GM19324 (cell line): ENCODE measurements at regions not wholly inside any gene's neighbourhood (a gene's known extent, or its start where the extent isn't known, plus 50 kb on each side); places are given as distances from the start of the nearest gene placed in this dataset.
"Not testable (repeated sequence)": the region's sequence is repeated elsewhere in the genome, so short reads cannot be mapped to it uniquely, and the experiment has no call there.

ENCODE experiments used
- ATAC-seq: cut with Tn5 transposase; IDR thresholded peaks from one replicate; pipeline ENCODE4 v1.9.1; 2021; ENCODE audit warnings: mild to moderate bottlenecking, moderate library complexity; ENCODE audit not compliant: unreplicated experiment, low FRiP score

DNA sequence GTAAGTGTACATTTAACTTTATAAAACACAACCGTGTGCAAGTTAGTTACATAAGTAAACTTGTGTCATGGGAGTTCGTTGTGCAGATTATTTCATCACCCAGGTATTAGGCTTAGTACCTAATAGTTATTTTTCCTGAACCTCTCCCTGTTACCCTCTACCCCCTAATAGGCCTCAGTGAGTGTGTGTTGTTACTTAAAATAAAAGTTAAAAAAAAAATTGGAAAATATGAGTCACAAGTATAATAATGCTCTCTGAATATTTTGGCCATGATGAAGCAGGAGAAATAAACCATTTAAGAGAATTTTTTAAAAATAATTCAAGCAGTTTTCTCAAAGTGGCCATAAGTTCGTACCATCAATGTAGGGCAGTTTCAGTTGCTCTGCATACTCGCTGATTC lies 105.1 kb upstream of the GRID2 start:
- no peak for ATAC-seq

DNA sequence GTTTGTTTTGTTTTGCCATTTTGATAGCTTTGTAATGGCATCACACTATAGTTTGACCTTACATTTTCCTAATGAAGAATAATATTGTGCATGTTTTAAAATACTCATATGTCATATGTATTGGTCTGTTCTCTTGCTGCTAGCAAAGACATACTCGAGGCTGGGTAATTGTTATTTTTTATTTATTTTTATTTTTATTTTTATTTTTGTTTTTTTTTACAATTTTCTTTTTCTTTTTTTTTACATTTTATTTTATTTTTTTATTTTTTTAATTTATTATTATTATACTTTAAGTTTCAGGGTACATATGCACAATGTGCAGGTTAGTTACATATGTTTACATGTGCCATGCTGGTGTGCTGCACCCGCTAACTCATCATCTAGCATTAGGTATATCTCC lies 104.6 kb upstream of the GRID2 start:
- ATAC-seq = no peak

DNA sequence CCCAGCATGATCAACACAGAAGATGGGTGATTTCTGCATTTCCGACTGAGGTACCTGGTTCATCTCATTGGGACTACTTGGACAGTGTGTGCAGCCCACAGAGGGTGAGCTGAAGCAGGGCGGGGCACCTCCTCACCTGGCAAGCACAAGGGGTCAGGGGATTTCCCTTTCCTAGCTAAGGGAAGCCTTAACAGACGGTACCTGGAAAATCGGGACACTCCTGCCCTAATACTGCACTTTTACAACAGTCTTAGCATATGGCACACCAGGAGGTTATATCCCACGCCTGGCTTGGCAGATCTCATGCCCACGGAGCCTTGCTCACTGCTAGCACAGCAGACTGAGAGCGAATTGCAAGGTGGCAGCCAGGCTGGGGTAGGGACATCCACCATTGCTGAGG lies 92.9 kb upstream of the GRID2 start:
- no peak for ATAC-seq

DNA sequence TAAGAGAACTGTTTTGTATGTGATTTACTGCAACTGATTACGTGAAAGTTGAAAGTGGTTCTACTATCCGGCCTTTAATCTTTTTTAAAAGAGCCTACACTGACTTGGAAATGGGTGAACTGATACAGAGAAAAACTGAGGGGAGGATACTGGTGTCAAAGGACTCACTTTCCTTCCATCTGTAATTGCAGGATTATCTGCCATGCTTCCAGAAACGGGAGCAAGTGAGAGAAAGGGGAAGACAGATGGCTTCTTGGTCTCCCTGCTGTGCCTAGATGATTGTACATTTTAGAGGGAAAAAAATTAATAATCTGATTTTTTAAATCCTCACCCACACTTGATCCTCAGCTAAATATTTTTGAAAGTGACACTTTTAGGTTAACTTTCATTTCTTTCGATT lies 88.3 kb upstream of the GRID2 start:
- ATAC-seq = no peak

DNA sequence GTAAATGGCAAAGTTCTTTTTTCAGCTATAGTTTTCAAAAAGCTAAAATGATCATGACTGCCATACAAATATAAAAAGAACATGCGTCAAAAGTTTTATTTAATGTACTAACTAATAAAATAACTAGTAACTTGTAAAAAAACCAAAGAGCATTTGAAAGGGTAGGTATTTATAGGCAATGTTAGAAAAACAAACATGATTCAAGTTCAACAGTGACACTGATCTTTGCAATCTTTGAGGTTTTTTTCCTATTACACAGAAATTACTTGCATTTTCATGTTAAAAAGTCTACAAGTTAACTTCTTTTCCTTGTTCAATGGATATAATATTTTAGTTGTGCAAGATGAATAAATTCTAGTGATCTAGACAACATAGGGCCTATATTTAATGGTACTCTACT lies 72.3 kb upstream of the GRID2 start:
- ATAC-seq = no peak

DNA sequence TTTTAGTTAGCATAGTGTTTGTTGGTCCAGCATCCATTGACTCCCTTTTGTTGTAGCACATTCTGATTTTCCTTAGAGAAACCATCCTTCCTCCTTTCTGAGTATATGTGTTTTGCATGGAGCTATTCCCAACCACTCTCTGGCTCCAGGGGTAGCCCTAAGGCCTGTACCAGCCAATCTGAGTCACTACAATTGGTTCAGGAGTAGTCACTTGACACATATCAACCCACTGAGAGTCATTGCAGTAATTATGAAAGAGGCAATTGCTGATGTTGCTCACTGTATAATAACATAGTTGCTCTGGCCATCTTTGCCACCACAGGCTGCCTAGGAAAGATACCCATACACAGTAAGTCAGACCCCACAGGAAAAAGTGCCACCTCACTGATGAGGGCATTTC lies 71.2 kb upstream of the GRID2 start:
- ATAC-seq = no peak

DNA sequence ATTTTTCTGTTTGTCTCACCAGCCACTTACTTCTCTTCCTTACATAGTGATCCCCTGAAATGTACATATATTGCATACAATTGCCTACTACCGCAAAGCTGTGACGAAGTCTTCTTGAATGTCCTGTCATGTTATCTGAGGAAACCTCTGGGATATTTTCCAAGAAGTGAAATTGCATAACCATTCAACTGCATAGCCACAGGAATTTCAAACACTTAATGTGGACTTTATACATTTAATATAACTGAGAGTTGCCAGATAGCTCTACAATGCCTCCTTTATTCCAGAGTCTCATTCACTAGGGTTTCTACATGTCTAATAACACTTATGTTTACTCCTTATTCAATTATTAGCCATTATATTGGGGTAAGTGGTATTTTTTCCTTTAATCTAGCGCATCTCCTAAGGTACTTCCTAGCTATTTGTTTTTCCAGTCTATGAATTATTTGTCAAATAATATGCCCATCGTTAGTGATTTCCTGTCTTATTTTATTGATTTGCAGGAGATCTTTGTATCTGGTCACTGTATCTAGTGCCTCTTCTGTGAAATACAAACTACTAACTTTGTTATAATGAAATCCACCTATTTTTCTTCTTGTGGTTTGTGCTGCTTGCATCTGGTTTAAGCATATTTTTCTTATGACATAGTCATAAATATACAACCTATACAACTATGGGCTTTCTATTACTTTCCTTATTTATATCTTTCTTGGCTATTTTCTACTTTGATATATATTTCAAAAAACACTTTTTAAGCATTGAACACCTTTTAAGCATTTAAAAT lies 69.2 kb upstream of the GRID2 start:
- ATAC-seq = no peak

DNA sequence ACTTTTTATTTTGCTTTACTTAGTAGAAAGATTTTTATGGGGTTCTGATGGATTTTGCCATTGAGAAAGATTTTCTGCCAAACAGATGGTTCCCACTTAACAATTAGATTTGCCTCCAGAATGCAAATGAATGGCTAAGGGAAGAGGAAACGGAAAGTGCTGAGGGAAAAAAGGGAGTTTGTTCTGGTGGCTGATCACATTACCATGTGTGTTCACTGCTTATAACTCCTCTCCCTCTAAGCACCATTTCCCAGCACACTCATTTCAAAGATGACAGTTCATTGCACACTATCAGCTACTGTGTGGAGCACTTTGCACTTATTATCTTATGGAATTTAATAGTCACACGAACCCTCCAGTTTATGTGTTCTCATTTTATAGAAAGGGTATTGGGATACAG lies 68.0 kb upstream of the GRID2 start:
- no peak for ATAC-seq

DNA sequence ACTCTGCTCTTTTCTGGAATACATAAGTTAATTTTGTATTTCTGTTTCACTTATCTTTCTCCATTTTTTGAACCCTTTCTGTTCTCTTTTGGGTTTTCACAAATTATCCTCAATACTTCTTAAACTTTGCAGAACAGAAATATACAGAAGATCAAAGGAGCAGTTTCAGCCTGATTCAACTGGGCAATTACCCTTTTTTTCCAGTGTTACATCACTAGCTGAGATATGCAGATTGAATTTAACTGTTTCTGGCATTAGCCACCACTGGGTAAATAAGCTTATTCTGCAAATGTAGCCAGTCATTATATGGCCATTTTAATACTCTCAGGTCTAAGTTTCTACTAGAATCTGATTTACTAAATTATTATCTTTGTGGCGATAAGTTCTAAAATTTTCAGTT lies 66.9 kb upstream of the GRID2 start:
- no peak for ATAC-seq

DNA sequence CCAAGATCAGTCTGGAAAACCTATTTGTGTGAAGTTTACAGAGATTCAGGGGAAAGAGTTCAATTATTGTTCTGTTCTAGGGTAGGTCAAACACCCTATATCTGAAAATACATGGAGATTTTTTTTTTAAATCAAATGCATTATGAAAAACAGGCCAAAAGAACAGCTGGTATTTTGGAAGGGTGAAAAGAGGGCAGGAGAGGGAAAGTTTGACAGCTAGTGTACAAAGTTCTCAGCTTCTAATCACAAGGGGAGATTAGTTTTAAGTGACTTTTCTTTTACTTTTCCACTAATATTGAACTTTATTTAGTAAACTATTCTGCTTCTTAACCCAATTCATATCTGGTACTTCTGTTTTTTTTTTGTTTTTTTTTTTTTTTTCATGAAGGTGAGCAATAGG lies 66.2 kb upstream of the GRID2 start:
- no peak for ATAC-seq

DNA sequence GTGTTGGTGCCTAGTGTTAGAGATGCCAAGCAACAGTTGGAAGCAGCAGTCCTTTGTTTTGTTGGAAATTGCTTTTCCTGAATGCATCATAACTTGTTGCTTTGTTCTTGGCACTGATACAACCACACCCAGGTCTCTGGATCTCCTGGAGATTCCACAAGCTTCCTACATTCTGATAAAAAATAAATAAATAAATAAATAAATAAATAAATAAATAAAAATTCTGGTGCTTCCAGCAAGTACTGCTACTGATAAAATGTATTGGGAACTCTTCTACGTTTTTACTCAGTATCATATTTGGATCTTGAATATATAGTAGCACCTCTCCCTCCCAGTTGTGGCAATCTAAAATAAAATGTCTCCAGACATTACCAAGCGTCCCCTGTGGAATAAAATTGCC lies 62.7 kb upstream of the GRID2 start:
- ATAC-seq = no peak

DNA sequence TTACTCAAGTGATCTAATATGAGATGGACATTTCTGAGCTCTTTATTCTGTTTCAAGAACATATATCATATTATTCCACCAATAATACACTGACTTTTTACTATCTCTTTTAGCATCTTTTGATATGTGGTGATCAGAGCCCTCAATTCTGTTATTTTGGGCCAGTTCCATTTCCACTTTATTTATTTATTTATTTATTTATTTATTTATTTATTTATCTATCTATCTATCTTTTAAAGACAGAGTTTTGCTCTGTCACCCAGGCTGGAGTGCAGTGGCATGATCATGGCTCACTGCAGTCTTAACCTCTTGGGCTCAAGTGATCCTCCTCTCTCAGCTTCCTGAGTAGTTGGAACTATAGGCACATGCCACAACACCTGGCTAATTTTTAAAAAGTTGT lies 57.4 kb upstream of the GRID2 start:
- no peak for ATAC-seq

DNA sequence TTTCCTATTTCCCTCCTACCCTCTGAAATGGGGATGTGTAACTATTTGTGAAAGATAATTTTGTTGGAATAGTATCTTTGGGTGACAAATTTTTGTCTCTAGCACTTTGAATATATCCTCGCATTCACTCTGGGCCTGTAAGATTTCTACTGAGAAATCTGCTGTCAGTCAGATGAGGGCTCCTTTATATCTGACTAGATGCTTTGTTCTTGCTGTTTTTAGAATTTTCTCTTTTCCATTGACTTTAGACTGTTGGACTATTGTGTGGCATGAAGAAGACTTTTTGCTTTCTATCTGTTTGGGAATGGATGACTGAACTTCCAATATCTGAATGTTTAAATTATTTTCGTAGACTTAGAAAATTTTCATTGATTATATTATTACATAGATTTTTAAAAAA lies 54.2 kb upstream of the GRID2 start:
- ATAC-seq = no peak

DNA sequence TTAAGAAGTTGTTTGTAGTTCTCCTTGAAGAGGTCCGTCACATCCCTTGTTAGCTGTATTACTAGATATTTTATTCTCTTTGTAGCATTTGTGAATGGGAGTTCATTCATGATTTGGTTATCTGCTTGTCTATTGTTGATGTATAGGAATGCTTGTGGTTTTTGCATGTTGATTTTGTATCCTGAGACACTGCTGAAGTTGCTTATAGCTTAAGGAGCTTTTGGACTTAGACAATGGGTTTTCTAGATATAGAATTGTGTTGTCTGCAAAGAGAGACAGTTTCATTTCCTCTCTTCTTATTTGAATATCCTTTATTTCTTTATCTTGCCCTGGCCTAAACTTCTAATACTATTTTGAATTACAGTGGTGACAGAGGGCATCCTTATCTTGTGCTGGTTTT lies 52.1 kb upstream of the GRID2 start:
- ATAC-seq = no peak

DNA sequence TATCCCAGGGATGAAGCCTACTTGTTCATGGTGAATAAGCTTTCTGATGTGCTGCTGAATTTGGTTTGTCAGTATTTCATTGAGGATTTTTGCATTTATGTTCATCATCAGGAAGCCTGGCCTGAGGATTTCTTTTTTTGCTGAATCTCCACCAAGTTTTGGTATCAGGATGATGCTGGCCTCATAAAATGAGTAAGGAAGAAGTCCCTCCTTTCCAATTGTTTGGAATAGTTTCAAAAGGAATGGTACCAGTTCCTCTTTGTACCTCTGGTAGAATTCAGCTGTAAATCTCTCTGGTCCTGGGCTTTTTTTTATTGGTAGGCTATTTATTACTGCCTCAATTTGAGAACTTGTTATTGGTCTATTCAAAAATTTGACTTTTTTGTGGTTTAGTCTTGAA lies 51.4 kb upstream of the GRID2 start:
- ATAC-seq = not testable (repeated sequence)

DNA sequence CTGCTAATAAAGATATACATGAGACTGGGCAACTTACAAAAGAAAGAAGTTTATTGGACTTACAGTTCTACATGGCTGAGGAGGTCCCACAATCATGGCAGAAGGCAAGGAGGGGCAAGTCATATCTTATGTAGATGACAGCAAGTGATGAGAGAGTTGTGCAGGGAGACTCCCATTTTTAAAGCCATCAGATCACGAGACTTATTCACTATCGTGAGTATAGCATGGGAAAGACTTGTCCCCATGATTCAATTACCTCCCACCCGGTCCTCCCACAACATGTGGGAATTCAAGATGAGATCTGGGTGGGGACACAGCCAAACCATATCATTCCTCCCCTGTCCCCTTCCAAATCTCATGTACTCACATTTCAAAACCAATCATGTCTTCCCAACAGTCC lies 50.9 kb upstream of the GRID2 start:
- ATAC-seq = no peak

DNA sequence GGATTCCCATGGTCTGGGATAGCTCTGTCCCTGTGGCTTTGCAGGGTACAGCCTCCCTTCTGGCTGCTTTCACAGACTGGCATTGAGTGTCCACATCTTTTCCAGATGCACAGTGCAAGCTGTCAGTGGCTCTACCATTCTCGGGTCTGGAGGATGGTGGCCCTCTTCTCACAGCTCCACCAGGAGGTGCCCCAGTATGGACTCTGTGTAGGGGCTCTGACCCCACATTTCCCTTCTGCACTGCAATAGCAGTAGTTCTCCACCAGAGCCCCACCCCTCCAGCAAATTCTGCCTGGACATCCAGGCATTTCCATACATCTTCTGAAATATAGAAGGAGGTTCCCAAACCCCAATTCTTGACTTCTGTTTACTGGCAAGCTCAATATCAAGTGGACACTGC lies 50.2 kb upstream of the GRID2 start:
- ATAC-seq = no peak
